CD4-positive, alpha-beta T cell (primary cell): ENCODE measurements at regions not wholly inside any gene's neighbourhood (a gene's known extent, or its start where the extent isn't known, plus 50 kb on each side); places are given as distances from the start of the nearest gene placed in this dataset.

Source experiments
- ATAC-seq: fragments of 200-7000 bp; cut with Tn5 transposase; one replicate; pipeline ENCODE4 v1.10.0; 2022; ENCODE audit warnings: mild to moderate bottlenecking; ENCODE audit not compliant: poor library complexity
- CTCF ChIA-PET: fragments of 350-600 bp; sonication (Branson Sonifier 250); formaldehyde crosslinking; loops from one replicate; lab custom pipeline; 2021; ENCODE audit warnings: antibody characterized with exemption, inconsistent platforms; lab: Charles Lee
- POLR2A ChIA-PET: fragments of 350-600 bp; sonication (Branson Sonifier 250); formaldehyde crosslinking; loops from one replicate; lab custom pipeline; 2021; ENCODE audit warnings: antibody characterized with exemption, inconsistent platforms; lab: Charles Lee
- DNase-seq, 14 experiments: peaks; one replicate each; pipeline ENCODE4 v3.0.0-alpha.2; 2013 to 2020; ENCODE audit warnings: mixed read lengths in 2 of 14
- H3K27ac ChIP-seq, 2 donors: one replicate each; pipeline versions ENCODE4 v1.5.1 to v1.7.0; 2013; ENCODE audit warnings: low read length in 2 of 2, low read depth in 1 of 2, mild to moderate bottlenecking in 1 of 2
- H3K27me3 ChIP-seq, 2 experiments: 1 replicate in 1 of 2; 2 replicates in 1 of 2; pipeline versions ENCODE4 v1.6.1 to v1.7.0; 2013; ENCODE audit warnings: low read length in 2 of 2, control low read depth in 1 of 2, mild to moderate bottlenecking in 1 of 2, moderate library complexity in 1 of 2; ENCODE audit not compliant: insufficient read depth in 2 of 2, control insufficient read depth in 1 of 2
- H3K36me3 ChIP-seq: one replicate; pipeline ENCODE4 v1.6.1; 2013; ENCODE audit warnings: low read length, control low read depth; ENCODE audit not compliant: insufficient read depth
- H3K4me1 ChIP-seq: one replicate; pipeline ENCODE4 v1.6.1; 2013; ENCODE audit warnings: low read length, control low read depth; ENCODE audit not compliant: insufficient read depth
- H3K4me3 ChIP-seq: one replicate; pipeline ENCODE4 v1.5.1; 2013; ENCODE audit warnings: mild to moderate bottlenecking, low read length, moderate library complexity
- H3K9me3 ChIP-seq, 2 experiments: 1 replicate in 1 of 2; 2 replicates in 1 of 2; pipeline versions ENCODE4 v1.6.1 to v1.7.0; 2013; ENCODE audit warnings: low read length in 2 of 2, mild to moderate bottlenecking in 2 of 2, control low read depth in 1 of 2, moderate library complexity in 1 of 2; ENCODE audit not compliant: control insufficient read depth in 1 of 2, insufficient read depth in 1 of 2
- H3K27ac Mint-ChIP-seq: one replicate; pipeline ENCODE4 v1.8.0; 2020; ENCODE audit warnings: mixed read lengths
- H3K27me3 Mint-ChIP-seq: one replicate; pipeline ENCODE4 v1.8.0; 2021; ENCODE audit warnings: mixed read lengths
- H3K36me3 Mint-ChIP-seq: one replicate; pipeline ENCODE4 v1.8.0; 2021; ENCODE audit warnings: low read depth, mixed read lengths
- H3K4me1 Mint-ChIP-seq: one replicate; pipeline ENCODE4 v1.8.0; 2021; ENCODE audit warnings: low read depth, mixed read lengths
- H3K4me3 Mint-ChIP-seq: one replicate; pipeline ENCODE4 v1.8.0; 2020; ENCODE audit warnings: mild to moderate bottlenecking, mixed read lengths
- H3K9me3 Mint-ChIP-seq: one replicate; pipeline ENCODE4 v1.8.0; 2020; ENCODE audit warnings: mixed read lengths
- intact Hi-C, 2 experiments: fragments of 100-400 bp; cut with DNase I in 1 of 2; cut with micrococcal nuclease in 1 of 2; formaldehyde crosslinking; loops; one replicate each; pipeline versions ENCODE4 v1.15.1 to v1.9.0; 2023 to 2025; cut with DNase I, micrococcal nuclease
- TF ChIP-seq, protein P1 (sequence below): fragments of 200-600 bp; IDR thresholded peaks from one replicate; pipeline ENCODE4 v1.8.0; 2022; ENCODE audit warnings: antibody characterized with exemption, mild to moderate bottlenecking

DNA sequence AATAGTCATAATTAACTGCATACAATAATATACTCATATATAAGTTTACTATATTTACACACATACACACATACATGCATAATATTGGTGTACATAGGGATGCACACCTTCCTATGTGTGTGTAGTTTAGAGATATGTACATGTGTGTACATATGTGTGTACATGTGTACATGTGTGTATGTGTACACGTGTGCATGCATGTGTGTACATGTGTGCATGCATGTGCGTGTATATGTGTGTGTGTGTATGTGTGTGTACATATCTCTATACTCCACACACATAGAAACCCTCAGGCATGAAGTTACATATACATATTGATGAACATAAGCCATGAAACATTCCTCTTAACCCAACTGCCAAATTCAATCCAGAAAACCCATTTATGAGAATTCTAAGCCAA is 547.8 kb downstream of the TLR4 start:
- POLR2A ChIA-PET = no interaction called here
- Mint-ChIP-seq H3K27ac (no peak overlapping the region), H3K27me3 (no peaks in the 10 kb centered on the region), H3K4me3 (no peak overlapping the region), H3K4me1 (no peaks in the 10 kb centered on the region), H3K36me3 (no peaks in the 10 kb centered on the region), H3K9me3 (peaks cover 7% of the 10 kb centered on the region)
- no peak for DNase-seq
- TF ChIP-seq, protein P1, sequence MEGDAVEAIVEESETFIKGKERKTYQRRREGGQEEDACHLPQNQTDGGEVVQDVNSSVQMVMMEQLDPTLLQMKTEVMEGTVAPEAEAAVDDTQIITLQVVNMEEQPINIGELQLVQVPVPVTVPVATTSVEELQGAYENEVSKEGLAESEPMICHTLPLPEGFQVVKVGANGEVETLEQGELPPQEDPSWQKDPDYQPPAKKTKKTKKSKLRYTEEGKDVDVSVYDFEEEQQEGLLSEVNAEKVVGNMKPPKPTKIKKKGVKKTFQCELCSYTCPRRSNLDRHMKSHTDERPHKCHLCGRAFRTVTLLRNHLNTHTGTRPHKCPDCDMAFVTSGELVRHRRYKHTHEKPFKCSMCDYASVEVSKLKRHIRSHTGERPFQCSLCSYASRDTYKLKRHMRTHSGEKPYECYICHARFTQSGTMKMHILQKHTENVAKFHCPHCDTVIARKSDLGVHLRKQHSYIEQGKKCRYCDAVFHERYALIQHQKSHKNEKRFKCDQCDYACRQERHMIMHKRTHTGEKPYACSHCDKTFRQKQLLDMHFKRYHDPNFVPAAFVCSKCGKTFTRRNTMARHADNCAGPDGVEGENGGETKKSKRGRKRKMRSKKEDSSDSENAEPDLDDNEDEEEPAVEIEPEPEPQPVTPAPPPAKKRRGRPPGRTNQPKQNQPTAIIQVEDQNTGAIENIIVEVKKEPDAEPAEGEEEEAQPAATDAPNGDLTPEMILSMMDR = no peak
- Histone ChIP-seq H3K36me3 (no peaks in the 10 kb centered on the region), H3K27ac (no peak overlapping the region), H3K9me3 (no peaks in the 10 kb centered on the region), H3K4me1 (no peaks in the 10 kb centered on the region), H3K4me3 (no peak overlapping the region), H3K27me3 (no peaks in the 10 kb centered on the region)
- CTCF ChIA-PET = no interaction called here
- intact Hi-C loops = no loop called here
- ATAC-seq = no peak

DNA sequence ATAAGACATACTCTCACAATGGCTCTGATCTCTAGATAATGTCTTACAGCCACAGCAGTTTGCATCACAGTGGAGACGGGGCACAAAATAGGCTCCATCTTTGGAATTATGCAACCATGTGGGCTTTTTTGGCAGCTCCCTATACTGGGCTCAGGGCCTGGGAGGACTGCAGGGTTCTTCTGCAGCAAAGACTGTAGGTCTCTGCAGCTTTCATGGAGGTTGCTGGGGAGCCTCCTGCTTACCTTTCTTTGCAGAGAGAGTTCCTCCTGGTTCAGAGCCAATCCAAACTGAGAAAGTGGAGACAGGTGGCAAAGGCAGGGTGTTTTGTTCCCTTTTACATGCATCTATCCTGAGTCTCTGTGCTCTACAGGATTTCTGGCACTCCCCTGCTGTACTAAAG is 558.0 kb downstream of the TLR4 start:
- Mint-ChIP-seq H3K9me3 (peaks cover 13% of the 10 kb centered on the region), H3K27me3 (no peaks in the 10 kb centered on the region), H3K36me3 (no peaks in the 10 kb centered on the region), H3K27ac (no peak overlapping the region), H3K4me3 (no peak overlapping the region), H3K4me1 (no peaks in the 10 kb centered on the region)
- ChIA-PET POLR2A (no interaction called here), CTCF (no interaction called here)
- Histone ChIP-seq H3K9me3 (peaks cover 0 to 9% of the 10 kb centered on the region in 2 experiments), H3K4me1 (no peaks in the 10 kb centered on the region), H3K4me3 (no peak overlapping the region), H3K27me3 (no peaks in the 10 kb centered on the region), H3K36me3 (no peaks in the 10 kb centered on the region), H3K27ac (no peak overlapping the region)
- no peak for DNase-seq
- TF ChIP-seq, protein P1 = no peak
- ATAC-seq = no peak
- intact Hi-C loops = no loop called here

DNA sequence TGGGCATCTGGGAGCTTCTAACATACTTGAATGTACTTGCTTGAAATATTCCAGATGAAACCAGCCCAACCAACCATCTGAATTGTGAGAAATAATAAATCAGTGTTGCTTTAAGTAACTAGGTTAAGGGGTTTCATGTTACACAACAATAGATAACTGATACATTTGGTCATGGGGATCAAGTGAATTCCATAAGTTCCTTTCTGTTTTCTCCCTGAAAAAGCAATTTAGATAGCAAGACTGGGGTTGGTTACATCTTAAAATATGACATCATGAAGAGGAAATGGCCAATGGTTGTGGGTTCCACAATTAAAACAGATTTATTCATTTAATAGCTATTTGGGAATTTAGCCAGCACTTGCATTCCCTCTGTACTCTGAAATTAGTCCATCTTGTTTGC is 559.7 kb downstream of the TLR4 start:
- no peak overlapping the region for H3K4me3 ChIP-seq
- H3K36me3 Mint-ChIP-seq = no peaks in the 10 kb centered on the region
- intact Hi-C loops = no loop called here
- DNase-seq (no peak), ATAC-seq (no peak)
- no peaks in the 10 kb centered on the region for H3K4me1 ChIP-seq
- TF ChIP-seq, protein P1 = no peak
- no peaks in the 10 kb centered on the region for H3K27me3 Mint-ChIP-seq
- H3K4me3 Mint-ChIP-seq = no peak overlapping the region
- no peaks in the 10 kb centered on the region for H3K27me3 ChIP-seq
- no peak overlapping the region for H3K27ac Mint-ChIP-seq
- H3K9me3 ChIP-seq = peaks cover 0 to 9% of the 10 kb centered on the region in 2 experiments
- peaks cover 10% of the 10 kb centered on the region for H3K9me3 Mint-ChIP-seq
- ChIA-PET CTCF (no interaction called here), POLR2A (no interaction called here)
- H3K36me3 ChIP-seq = no peaks in the 10 kb centered on the region
- no peaks in the 10 kb centered on the region for H3K4me1 Mint-ChIP-seq
- H3K27ac ChIP-seq = no peak overlapping the region
